ENCODE measurements at regions not wholly inside any gene's neighbourhood (a gene's known extent, or its start where the extent isn't known, plus 50 kb on each side); places are given as distances from the start of the nearest gene placed in this dataset.

GRCh38 chr17:10936931-10937330 lies 99.0 kb upstream of the PIRT start:
- no peak for TF ChIP-seq EZH2 (IDR thresholded peaks at IDR 0.05; ENCODE audit: insufficient read depth, poor library complexity, severe bottlenecking)
- no peak for TF ChIP-seq EZH2phosphoT487 (IDR thresholded peaks at IDR 0.05; ENCODE audit: insufficient read depth, low read depth)

Measured in GM23248 (cell line).